Tibial artery (tissue), 4 donors: ENCODE measurements at regions not wholly inside any gene's neighbourhood (a gene's known extent, or its start where the extent isn't known, plus 50 kb on each side); places are given as distances from the start of the nearest gene placed in this dataset.

ENCODE experiments used
- DNase-seq, 2 donors: peaks; one replicate each; pipeline ENCODE4 v3.0.0-alpha.2; 2019
- H3K27ac ChIP-seq, 2 donors: fragments of 200-600 bp; sonication (generic) in 1 of 2; 1 replicate in 1 of 2; 2 replicates in 1 of 2; pipeline ENCODE4 v1.5.1; 2018 to 2019; ENCODE audit warnings: mild to moderate bottlenecking in 1 of 2
- H3K27me3 ChIP-seq, 2 donors: fragments of 200-600 bp; sonication (generic) in 1 of 2; one replicate each; pipeline versions ENCODE4 v1.5.1 to v1.6.0; 2016 to 2019
- H3K36me3 ChIP-seq, 3 donors: fragments of 200-600 bp; sonication (generic) in 2 of 3; one replicate each; pipeline ENCODE4 v1.5.1; 2016 to 2019; ENCODE audit warnings: mild to moderate bottlenecking in 2 of 3
- H3K4me1 ChIP-seq, 4 donors: fragments of 200-600 bp; sonication (generic) in 2 of 4; 1 replicate in 3 of 4; 2 replicates in 1 of 4; pipeline ENCODE4 v1.5.1; 2016 to 2019
- H3K4me3 ChIP-seq, 2 donors: fragments of 200-600 bp; sonication (generic) in 1 of 2; 1 replicate in 1 of 2; 2 replicates in 1 of 2; pipeline ENCODE4 v1.5.1; 2018 to 2019; ENCODE audit warnings: mild to moderate bottlenecking in 2 of 2
- H3K9me3 ChIP-seq, 3 donors: fragments of 200-600 bp; sonication (generic) in 1 of 3; one replicate each; pipeline ENCODE4 v1.5.1; 2016 to 2019
- CTCF ChIP-seq, 2 experiments: fragments of 200-600 bp in 1 of 2; fragments of 450-650 bp in 1 of 2; IDR thresholded peaks; one replicate each; pipeline ENCODE4 v1.5.1; 2017 to 2019; ENCODE audit warnings: antibody characterized with exemption in 2 of 2, mild to moderate bottlenecking in 1 of 2, moderate library complexity in 1 of 2
- intact Hi-C: fragments of 100-400 bp; cut with DNase I; formaldehyde crosslinking; loops from one replicate; pipeline ENCODE4 v1.15.0; 2023; ENCODE audit warnings: low total_unique reads

GRCh38 chr4:29565256-29565655, 1154.9 kb upstream of the PCDH7 start:
- H3K27ac ChIP-seq: no peak overlapping the region
- H3K4me1 ChIP-seq: no peaks in the 10 kb centered on the region
- no peak for DNase-seq
- intact Hi-C loops: no loop called here
- no peaks in the 10 kb centered on the region for H3K27me3 ChIP-seq
- no peaks in the 10 kb centered on the region for H3K9me3 ChIP-seq
- TF ChIP-seq CTCF (IDR thresholded peaks at IDR 0.05): no peak
- no peaks in the 10 kb centered on the region for H3K36me3 ChIP-seq
- no peak overlapping the region for H3K4me3 ChIP-seq

- Histone ChIP-seq H3K9me3 (no peaks in the 10 kb centered on the region), H3K36me3 (no peaks in the 10 kb centered on the region), H3K4me1 (no peaks in the 10 kb centered on the region), H3K4me3 (no peak overlapping the region), H3K27me3 (no peaks in the 10 kb centered on the region), H3K27ac (no peak overlapping the region)
- intact Hi-C loops: no loop called here
- DNase-seq: no peak
- TF ChIP-seq CTCF (IDR thresholded peaks at IDR 0.05): no peak
These were observed 1153.8 kb upstream of the PCDH7 start for GRCh38 chr4:29566371-29566770.

GRCh38 chr4:29571322-29571721, 1148.8 kb upstream of the PCDH7 start:
- no peaks in the 10 kb centered on the region for H3K36me3 ChIP-seq
- no peak overlapping the region for H3K4me3 ChIP-seq
- no peaks in the 10 kb centered on the region for H3K27me3 ChIP-seq
- H3K27ac ChIP-seq: no peak overlapping the region
- H3K9me3 ChIP-seq: no peaks in the 10 kb centered on the region
- TF ChIP-seq CTCF (IDR thresholded peaks at IDR 0.05): no peak
- intact Hi-C loops: no loop called here
- no peaks in the 10 kb centered on the region for H3K4me1 ChIP-seq
- no peak for DNase-seq

- Histone ChIP-seq H3K36me3 (no peaks in the 10 kb centered on the region), H3K27me3 (no peaks in the 10 kb centered on the region), H3K4me1 (no peaks in the 10 kb centered on the region), H3K27ac (no peak overlapping the region), H3K4me3 (no peak overlapping the region), H3K9me3 (no peaks in the 10 kb centered on the region)
- intact Hi-C loops: no loop called here
- no peak for TF ChIP-seq CTCF (IDR thresholded peaks at IDR 0.05)
- no peak for DNase-seq
These were observed 1141.8 kb upstream of the PCDH7 start for GRCh38 chr4:29578329-29578728.

GRCh38 chr4:29581457-29581856, 1138.7 kb upstream of the PCDH7 start:
- no peaks in the 10 kb centered on the region for H3K4me1 ChIP-seq
- H3K4me3 ChIP-seq: no peak overlapping the region
- no peaks in the 10 kb centered on the region for H3K36me3 ChIP-seq
- H3K9me3 ChIP-seq: no peaks in the 10 kb centered on the region
- no peaks in the 10 kb centered on the region for H3K27me3 ChIP-seq
- intact Hi-C loops: no loop called here
- no peak overlapping the region for H3K27ac ChIP-seq
- TF ChIP-seq CTCF (IDR thresholded peaks at IDR 0.05): no peak
- no peak for DNase-seq

- no peaks in the 10 kb centered on the region for H3K4me1 ChIP-seq
- H3K4me3 ChIP-seq: no peak overlapping the region
- no peak for DNase-seq
- no peaks in the 10 kb centered on the region for H3K36me3 ChIP-seq
- TF ChIP-seq CTCF (IDR thresholded peaks at IDR 0.05): no peak
- no peaks in the 10 kb centered on the region for H3K9me3 ChIP-seq
- intact Hi-C loops: no loop called here
- no peaks in the 10 kb centered on the region for H3K27me3 ChIP-seq
- no peak overlapping the region for H3K27ac ChIP-seq
These were observed 1131.6 kb upstream of the PCDH7 start for GRCh38 chr4:29588617-29589016.
